Stimulated activated CD4-positive, alpha-beta T cell treated with anti-CD3 and anti-CD28 coated beads, Interleukin-15, amount 100 ng/mL, for 24 hours (primary cell): ENCODE measurements at regions not wholly inside any gene's neighbourhood (a gene's known extent, or its start where the extent isn't known, plus 50 kb on each side); places are given as distances from the start of the nearest gene placed in this dataset.

Experiments
- DNase-seq: peaks from one replicate; pipeline ENCODE4 v3.0.0-alpha.2; 2020

DNA sequence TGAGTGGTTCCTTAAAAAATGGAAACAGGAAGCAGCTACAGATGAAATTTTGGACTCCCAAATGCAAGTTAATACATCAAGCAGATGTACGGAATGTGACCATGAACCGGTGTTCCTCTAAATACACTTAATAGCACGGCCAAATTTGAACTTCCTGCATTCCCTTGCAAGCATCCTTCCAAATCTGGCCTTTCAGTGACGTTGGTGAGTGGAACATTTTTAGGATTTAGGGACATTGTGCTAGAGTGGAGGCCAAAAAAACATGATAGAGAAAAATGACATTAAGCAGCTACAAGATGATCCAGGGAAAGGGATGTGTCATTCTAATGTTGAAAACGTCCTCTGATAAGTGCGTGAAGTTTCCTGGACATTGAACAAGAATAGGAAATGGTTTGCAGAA lies 62.1 kb downstream of the CTAGE1 start:
- no peak for DNase-seq

GRCh38 chr18:22355069-22355468 lies 62.6 kb downstream of the CTAGE1 start:
- DNase-seq, result no peak

GRCh38 chr18:22349966-22350365 lies 67.7 kb downstream of the CTAGE1 start:
- no peak for DNase-seq

- DNase-seq, result no peak
These were observed 68.3 kb downstream of the CTAGE1 start for GRCh38 chr18:22349317-22349898.

DNA sequence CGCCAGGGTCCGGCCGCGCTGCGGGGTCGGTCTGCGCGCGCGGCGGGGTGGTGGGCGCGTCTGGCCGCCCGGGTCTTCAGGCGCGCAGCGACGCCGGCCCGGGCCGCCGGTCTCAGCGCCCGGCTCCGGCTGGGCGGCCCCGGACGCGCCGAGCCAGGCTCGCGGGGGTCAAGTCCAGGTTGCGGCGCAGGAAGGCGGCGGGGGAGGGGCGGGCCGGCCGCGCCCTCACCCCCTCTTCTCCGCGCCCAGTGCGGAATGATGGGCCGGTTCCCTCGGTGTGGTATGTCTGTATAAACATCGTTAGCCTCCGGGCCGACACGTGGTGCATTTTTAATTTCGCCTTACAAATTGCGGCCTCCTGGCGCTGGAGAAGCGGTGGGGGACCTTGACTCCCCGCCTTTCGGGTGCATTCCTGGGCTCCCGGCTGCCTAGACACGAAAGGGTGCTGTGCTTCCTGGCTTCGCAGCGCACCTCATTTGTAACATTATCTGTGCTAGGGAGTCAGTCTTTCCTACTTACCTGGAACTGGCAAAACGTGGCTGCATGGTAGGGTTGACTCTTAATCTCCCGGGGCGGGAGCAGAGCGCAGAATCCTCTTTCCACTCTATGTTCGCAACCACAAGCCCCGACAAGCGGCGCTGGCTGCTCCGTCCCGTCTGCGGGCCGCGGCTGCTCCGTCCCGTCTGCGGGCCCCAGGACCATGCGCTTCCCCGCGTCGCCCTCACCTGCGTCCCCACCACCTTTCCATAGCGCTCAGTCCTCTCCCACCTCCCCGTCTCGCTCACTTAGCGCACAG lies 69.0 kb downstream of the CTAGE1 start:
- DNase-seq, result no peak

GRCh38 chr18:22347606-22348511 lies 69.9 kb downstream of the CTAGE1 start:
- no peak for DNase-seq

DNA sequence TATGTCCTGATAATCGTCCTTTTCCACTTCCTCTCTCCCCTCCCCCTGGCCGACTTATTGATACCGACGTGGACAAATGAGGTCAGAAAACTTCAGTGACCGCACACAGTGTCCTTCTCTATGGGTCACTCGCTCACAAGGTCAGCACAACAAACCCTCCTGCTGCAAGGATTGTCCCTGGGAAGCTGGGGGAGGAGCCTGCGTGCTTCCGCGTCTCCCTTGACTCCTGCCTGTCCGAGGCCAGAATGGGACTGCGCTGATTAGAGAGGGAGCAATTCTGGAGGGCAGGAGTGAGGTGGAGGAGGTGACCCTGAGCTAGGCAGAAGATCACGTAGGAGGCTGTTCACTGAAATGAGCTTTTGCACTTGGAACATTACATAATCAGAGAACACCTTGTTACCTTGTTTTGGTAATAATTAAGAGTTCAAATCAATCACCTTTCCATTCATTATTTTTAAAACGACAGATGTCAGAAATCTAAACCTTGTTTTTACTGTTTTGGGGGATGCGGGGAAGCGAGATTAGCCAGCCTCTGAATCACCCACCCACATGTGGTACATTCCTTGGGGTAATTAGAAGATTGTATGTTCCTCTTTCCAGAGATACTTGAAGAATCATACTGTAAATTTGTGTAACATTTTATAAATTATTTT lies 70.6 kb downstream of the CTAGE1 start:
- no peak for DNase-seq

DNA sequence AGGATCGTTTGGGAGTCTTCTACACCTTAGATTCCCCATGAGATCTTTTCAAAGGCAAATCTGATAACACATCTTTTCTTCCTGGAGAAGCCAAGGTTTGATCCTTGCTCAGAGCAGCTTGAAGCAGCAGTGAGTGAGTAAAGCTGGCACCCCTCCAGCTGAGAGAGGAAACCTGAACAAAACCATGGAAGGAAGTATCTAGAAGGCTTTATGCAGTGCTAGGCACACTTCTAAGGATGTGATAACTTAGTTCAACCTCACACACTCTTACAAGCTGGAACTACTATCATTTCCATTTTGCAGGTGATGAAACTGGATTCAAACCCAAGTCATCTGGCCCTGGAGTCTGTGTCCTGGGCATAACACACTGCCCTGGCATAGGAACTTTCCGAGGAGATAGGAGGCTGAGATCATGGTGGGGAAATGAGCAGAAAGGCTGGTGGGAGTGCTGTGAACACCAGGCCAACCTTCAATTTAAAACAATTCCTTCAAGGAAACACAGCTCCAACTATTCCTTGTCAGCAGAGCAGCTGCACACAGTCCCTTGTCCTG lies 71.2 kb downstream of the CTAGE1 start:
- DNase-seq, result no peak

- no peak for DNase-seq
These were observed 72.0 kb downstream of the CTAGE1 start for GRCh38 chr18:22345718-22346117.

GRCh38 chr18:22344908-22345670 lies 72.6 kb downstream of the CTAGE1 start:
- no peak for DNase-seq

DNA sequence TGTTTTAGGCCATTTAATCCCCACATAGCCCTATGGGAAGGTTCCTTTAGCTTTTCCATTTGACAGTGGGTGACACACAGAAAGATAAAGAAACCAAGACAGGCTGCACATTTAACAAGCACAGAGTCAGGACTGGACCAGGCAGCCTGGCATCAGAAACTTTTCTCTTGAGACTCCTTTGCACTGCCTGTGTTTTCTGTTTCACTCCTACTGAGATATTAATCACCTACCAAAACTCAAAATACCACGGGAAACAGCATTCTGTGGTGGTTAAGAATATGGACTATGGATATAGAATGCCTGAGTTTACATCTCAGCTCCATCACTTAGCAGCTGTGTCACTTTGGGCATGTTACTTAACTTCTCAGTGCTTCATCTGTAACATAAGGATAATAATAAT lies 73.3 kb downstream of the CTAGE1 start:
- no peak for DNase-seq

GRCh38 chr18:22343613-22344012 lies 74.1 kb downstream of the CTAGE1 start:
- no peak for DNase-seq

DNA sequence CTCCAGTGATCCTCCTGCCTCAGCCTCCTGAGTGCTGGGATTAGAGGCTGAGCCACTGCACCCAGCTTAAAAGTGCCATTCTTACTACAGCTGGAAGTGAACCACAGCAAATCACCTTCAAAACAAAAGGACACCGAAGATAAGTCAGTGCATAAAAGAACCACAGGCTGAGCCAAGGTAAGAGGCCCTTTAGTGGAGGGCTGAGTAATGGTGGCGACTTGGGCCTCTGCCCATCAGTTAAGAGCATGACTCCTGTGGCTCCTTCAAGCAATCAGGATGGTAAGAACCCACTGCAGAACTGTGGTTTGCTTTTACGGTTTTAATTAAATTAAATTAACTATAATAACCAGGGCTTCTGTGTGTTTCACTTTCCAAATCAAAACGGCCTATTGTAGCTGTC lies 75.1 kb downstream of the CTAGE1 start:
- peak; percentile 8 for DNase-seq

GRCh38 chr18:22340331-22340730 lies 77.4 kb downstream of the CTAGE1 start:
- DNase-seq, result no peak

DNA sequence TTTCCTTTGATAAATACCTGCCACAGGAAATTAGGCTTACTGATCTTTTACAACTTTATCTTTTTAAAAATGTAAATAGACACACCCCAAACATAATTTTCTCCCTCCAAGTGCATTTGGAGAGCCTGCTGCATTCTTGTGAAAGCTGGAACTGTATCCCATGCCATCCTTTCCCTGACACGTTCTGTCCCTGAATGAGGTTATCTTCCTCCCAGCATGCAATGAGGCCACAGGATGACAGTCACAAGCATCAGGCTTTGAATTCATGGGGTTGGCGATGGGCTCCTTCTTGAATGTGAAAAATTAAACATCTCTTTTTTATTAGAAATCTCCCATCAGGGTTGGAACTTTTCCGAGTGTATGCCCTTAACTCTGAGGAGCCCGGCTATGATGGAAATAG lies 77.8 kb downstream of the CTAGE1 start:
- no peak for DNase-seq

- no peak for DNase-seq
These were observed 79.9 kb downstream of the CTAGE1 start for GRCh38 chr18:22337833-22338232.

GRCh38 chr18:22337306-22337705 lies 80.4 kb downstream of the CTAGE1 start:
- DNase-seq, result no peak

GRCh38 chr18:22336406-22336805 lies 81.3 kb downstream of the CTAGE1 start:
- DNase-seq, result no peak

- no peak for DNase-seq
These were observed 82.0 kb downstream of the CTAGE1 start for GRCh38 chr18:22335731-22336198.

DNA sequence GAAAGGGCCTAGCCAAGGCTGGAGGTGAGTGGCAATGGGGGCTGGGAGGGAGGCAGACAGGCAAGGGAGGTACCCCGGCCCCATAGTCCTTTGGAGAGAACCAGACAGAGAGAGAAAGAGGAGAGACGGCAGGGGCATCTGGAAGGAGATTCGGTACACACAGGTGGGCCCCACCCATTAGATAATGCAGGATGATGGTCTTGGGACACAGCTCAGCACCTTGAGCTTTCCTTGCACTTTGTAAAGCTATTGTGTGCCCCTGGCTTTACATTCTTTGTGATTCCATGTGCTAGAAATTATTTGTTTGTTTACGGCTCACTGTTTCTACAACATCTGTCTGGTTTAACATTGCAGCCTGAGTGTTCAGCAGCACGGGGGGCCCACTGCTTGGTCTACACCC lies 83.1 kb downstream of the CTAGE1 start:
- DNase-seq, result no peak

DNA sequence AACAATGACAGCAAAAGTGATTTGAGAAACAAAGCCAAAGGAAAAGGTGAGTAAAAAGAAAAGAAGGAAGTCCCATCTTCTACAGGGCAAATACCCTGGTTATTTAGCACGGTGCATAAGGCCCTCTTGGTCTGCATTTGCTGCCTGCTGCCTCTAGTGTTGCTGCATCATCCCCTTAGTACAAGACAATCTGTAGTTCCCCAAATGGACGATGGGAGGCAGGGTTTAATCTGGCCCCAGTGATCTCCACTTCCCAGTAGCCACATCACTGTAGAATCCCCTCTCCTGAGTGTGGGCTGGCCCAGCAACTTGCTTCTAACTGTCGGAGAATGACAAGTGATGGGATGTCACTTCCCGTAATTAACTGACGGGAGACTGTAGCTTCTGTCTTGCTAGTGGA lies 85.1 kb downstream of the CTAGE1 start:
- no peak for DNase-seq

DNA sequence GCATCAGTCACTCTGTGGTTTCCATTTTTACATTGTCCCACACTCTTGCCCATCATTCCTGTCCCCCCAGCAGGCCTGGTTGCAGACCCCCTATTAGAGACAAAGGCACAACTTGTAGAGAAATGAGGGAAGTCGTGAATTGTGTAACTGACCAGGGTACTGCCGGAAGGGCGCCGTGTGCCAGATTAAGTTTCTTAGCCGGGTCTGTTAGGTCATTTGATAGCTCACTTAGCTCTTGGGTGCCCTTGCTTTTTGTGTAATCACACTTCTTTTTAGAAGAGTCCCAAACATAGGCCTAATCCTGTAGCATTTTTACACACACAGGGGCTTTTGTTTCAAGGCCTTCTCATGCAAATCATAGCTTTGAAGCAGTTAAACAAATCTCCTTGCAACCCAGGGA lies 87.2 kb downstream of the CTAGE1 start:
- no peak for DNase-seq
